ENCODE measurements at regions not wholly inside any gene's neighbourhood (a gene's known extent, or its start where the extent isn't known, plus 50 kb on each side); places are given as distances from the start of the nearest gene placed in this dataset.
A peak's percentile ranks its signal among the peaks of the same experiment; 100 is the strongest.

GRCh38 chr6:18820725-18821124, 433.6 kb downstream of the RNF144B start:
- TF ChIP-seq CTCF (conservative IDR thresholded peaks at IDR 0.05): no peak
- no peak overlapping the region for H3K27ac ChIP-seq

- 0 out of 2 replicates have a peak, but pooled peaks have one; percentile 9 for TF ChIP-seq CTCF (conservative IDR thresholded peaks at IDR 0.05)
- no peak overlapping the region for H3K27ac ChIP-seq
These were observed 436.7 kb downstream of the RNF144B start for GRCh38 chr6:18823782-18824386.

- TF ChIP-seq CTCF (conservative IDR thresholded peaks at IDR 0.05): no peak
- H3K27ac ChIP-seq: no peak overlapping the region
These were observed 442.2 kb downstream of the RNF144B start for GRCh38 chr6:18829272-18829870.

GRCh38 chr6:18835976-18836375, 448.8 kb downstream of the RNF144B start:
- no peak overlapping the region for H3K27ac ChIP-seq
- TF ChIP-seq CTCF (conservative IDR thresholded peaks at IDR 0.05): no peak

GRCh38 chr6:18837013-18837412, 449.9 kb downstream of the RNF144B start:
- no peak for TF ChIP-seq CTCF (conservative IDR thresholded peaks at IDR 0.05)

GRCh38 chr6:18842534-18842933, 455.4 kb downstream of the RNF144B start:
- H3K27ac ChIP-seq: no peak overlapping the region
- TF ChIP-seq CTCF (conservative IDR thresholded peaks at IDR 0.05): no peak

More at GRCh38 chr6:18837013-18837412, 449.9 kb downstream of the RNF144B start:
- H3K27ac ChIP-seq: no peak overlapping the region

GRCh38 chr6:18845896-18846295, 458.7 kb downstream of the RNF144B start:
- no peak for TF ChIP-seq CTCF (conservative IDR thresholded peaks at IDR 0.05)
- no peak overlapping the region for H3K27ac ChIP-seq
